Naive B cell (primary cell): ENCODE measurements at regions not wholly inside any gene's neighbourhood (a gene's known extent, or its start where the extent isn't known, plus 50 kb on each side); places are given as distances from the start of the nearest gene placed in this dataset.
A peak's percentile ranks its signal among the peaks of the same experiment; 100 is the strongest.
"Not testable (repeated sequence)": the region's sequence is repeated elsewhere in the genome, so short reads cannot be mapped to it uniquely, and the experiment has no call there.

ENCODE experiments used
- ATAC-seq, 2 donors: fragments of 150-1000 bp; cut with Tn5 transposase; 2 replicates each; pipeline ENCODE4 v1.10.0; 2021; ENCODE audit warnings: low read depth in 2 of 2, mild to moderate bottlenecking in 2 of 2, moderate library complexity in 2 of 2
- DNase-seq: peaks from one replicate; pipeline ENCODE4 v3.0.0; 2022
- H3K27ac Mint-ChIP-seq, 6 donors: one replicate each; pipeline ENCODE4 v1.8.0; 2020 to 2022; ENCODE audit warnings: mild to moderate bottlenecking in 6 of 6, mixed read lengths in 6 of 6, moderate library complexity in 5 of 6, inconsistent platforms in 2 of 6
- H3K27me3 Mint-ChIP-seq, 3 donors: one replicate each; pipeline ENCODE4 v1.8.0; 2021 to 2022; ENCODE audit warnings: mixed read lengths in 3 of 3, mild to moderate bottlenecking in 1 of 3
- H3K36me3 Mint-ChIP-seq, 2 donors: one replicate each; pipeline ENCODE4 v1.8.0; 2020 to 2022; ENCODE audit warnings: mixed read lengths in 2 of 2, inconsistent platforms in 1 of 2, mild to moderate bottlenecking in 1 of 2
- H3K4me1 Mint-ChIP-seq, 3 donors: one replicate each; pipeline ENCODE4 v1.8.0; 2020 to 2022; ENCODE audit warnings: mixed read lengths in 3 of 3, inconsistent platforms in 1 of 3, mild to moderate bottlenecking in 1 of 3, moderate library complexity in 1 of 3
- H3K4me3 Mint-ChIP-seq, 8 donors: one replicate each; pipeline ENCODE4 v1.8.0; 2020 to 2022; ENCODE audit warnings: mild to moderate bottlenecking in 8 of 8, mixed read lengths in 8 of 8, moderate library complexity in 8 of 8, inconsistent platforms in 2 of 8
- H3K9me3 Mint-ChIP-seq, 7 donors: one replicate each; pipeline ENCODE4 v1.8.0; 2020 to 2022; ENCODE audit warnings: mixed read lengths in 7 of 7, mild to moderate bottlenecking in 5 of 7, inconsistent platforms in 2 of 7, moderate library complexity in 1 of 7

- H3K27ac Mint-ChIP-seq = no peak overlapping the region
- H3K4me1 Mint-ChIP-seq = no peaks in the 10 kb centered on the region
- no peaks in the 10 kb centered on the region for H3K36me3 Mint-ChIP-seq
- H3K27me3 Mint-ChIP-seq = peaks cover 13 to 23% (median 18%) of the 10 kb centered on the region in 3 donors
- H3K9me3 Mint-ChIP-seq = no peaks in the 10 kb centered on the region
- no peak for DNase-seq
- H3K4me3 Mint-ChIP-seq = no peak overlapping the region
- ATAC-seq = no peak
Observed at GRCh38 chr20:41704896-41705295, 86.7 kb upstream of the CHD6 start.

- H3K36me3 Mint-ChIP-seq = no peaks in the 10 kb centered on the region
- DNase-seq (no peak), ATAC-seq (no peak)
- H3K4me1 Mint-ChIP-seq = peaks cover under 1 to 3% (median 3%) of the 10 kb centered on the region in 3 donors
- no peak overlapping the region for H3K4me3 Mint-ChIP-seq
- peaks cover 12 to 23% (median 17%) of the 10 kb centered on the region in 3 donors for H3K27me3 Mint-ChIP-seq
- no peaks in the 10 kb centered on the region for H3K9me3 Mint-ChIP-seq
- no peak overlapping the region for H3K27ac Mint-ChIP-seq
Observed at GRCh38 chr20:41702647-41703046, 84.5 kb upstream of the CHD6 start.

- Mint-ChIP-seq H3K4me1 (peaks cover 2 to 5% (median 4%) of the 10 kb centered on the region in 3 donors), H3K9me3 (no peaks in the 10 kb centered on the region), H3K27ac (no peak overlapping the region), H3K36me3 (no peaks in the 10 kb centered on the region), H3K4me3 (no peak overlapping the region), H3K27me3 (peaks cover 13 to 27% (median 13%) of the 10 kb centered on the region in 3 donors)
- ATAC-seq = no peak
- DNase-seq = no peak
Observed at GRCh38 chr20:41701588-41702348, 83.6 kb upstream of the CHD6 start.

GRCh38 chr20:41699673-41700072 lies 81.5 kb upstream of the CHD6 start:
- H3K9me3 Mint-ChIP-seq, H3K36me3 Mint-ChIP-seq, ATAC-seq, H3K4me1 Mint-ChIP-seq, DNase-seq, H3K27ac Mint-ChIP-seq, H3K4me3 Mint-ChIP-seq: not testable (repeated sequence)
- peaks cover 6 to 26% (median 19%) of the 10 kb centered on the region in 3 donors for H3K27me3 Mint-ChIP-seq

GRCh38 chr20:41697861-41698559 lies 79.8 kb upstream of the CHD6 start:
- Mint-ChIP-seq H3K36me3 (no peaks in the 10 kb centered on the region), H3K27ac (peak overlapping the region in 2 of 6 donors; percentile 25 to 86), H3K27me3 (peaks cover 6 to 16% (median 12%) of the 10 kb centered on the region in 3 donors), H3K4me3 (peak overlapping the region in 1 of 8 donors; percentile 75), H3K9me3 (peaks cover 0 to 7% (median 0%) of the 10 kb centered on the region in 7 donors), H3K4me1 (peaks cover 9 to 20% (median 17%) of the 10 kb centered on the region in 3 donors)
- no peak for ATAC-seq
- DNase-seq = peak; percentile 14

GRCh38 chr20:41696428-41696827 lies 78.3 kb upstream of the CHD6 start:
- peaks cover 6 to 12% (median 10%) of the 10 kb centered on the region in 3 donors for H3K27me3 Mint-ChIP-seq
- no peak overlapping the region for H3K27ac Mint-ChIP-seq
- H3K9me3 Mint-ChIP-seq = peaks cover 0 to 7% (median 0%) of the 10 kb centered on the region in 7 donors
- H3K4me3 Mint-ChIP-seq = peak overlapping the region in 1 of 8 donors; percentile 6
- H3K36me3 Mint-ChIP-seq = no peaks in the 10 kb centered on the region
- H3K4me1 Mint-ChIP-seq = peaks cover 18 to 27% (median 23%) of the 10 kb centered on the region in 3 donors
- ATAC-seq (no peak), DNase-seq (no peak)

GRCh38 chr20:41694796-41695195 lies 76.6 kb upstream of the CHD6 start:
- Mint-ChIP-seq H3K36me3 (no peaks in the 10 kb centered on the region), H3K27ac (peak overlapping the region in 1 of 6 donors; percentile 14), H3K9me3 (peaks cover 0 to 7% (median 0%) of the 10 kb centered on the region in 7 donors), H3K4me1 (peaks cover 18 to 27% (median 23%) of the 10 kb centered on the region in 3 donors), H3K4me3 (peak overlapping the region in 5 of 8 donors; percentile 4 to 97 (median 61)), H3K27me3 (peaks cover 6 to 12% (median 8%) of the 10 kb centered on the region in 3 donors)
- ATAC-seq = no peak
- DNase-seq = no peak

GRCh38 chr20:41693136-41693979 lies 75.2 kb upstream of the CHD6 start:
- Mint-ChIP-seq H3K9me3 (peaks cover 0 to 7% (median 0%) of the 10 kb centered on the region in 7 donors), H3K4me1 (peaks cover 18 to 27% (median 23%) of the 10 kb centered on the region in 3 donors)

GRCh38 chr20:41692479-41693135 lies 74.4 kb upstream of the CHD6 start:
- H3K27ac Mint-ChIP-seq = peak overlapping the region; percentile 93 to 98 (median 95)
- ATAC-seq (peak; percentile 59 to 64), DNase-seq (peak; percentile 73)
- peaks cover 3 to 13% (median 8%) of the 10 kb centered on the region in 3 donors for H3K27me3 Mint-ChIP-seq
- H3K4me1 Mint-ChIP-seq = peaks cover 17 to 24% (median 20%) of the 10 kb centered on the region in 3 donors
- H3K4me3 Mint-ChIP-seq = peak overlapping the region; percentile 90 to 98 (median 96)
- peaks cover 0 to 7% (median 0%) of the 10 kb centered on the region in 7 donors for H3K9me3 Mint-ChIP-seq
- no peaks in the 10 kb centered on the region for H3K36me3 Mint-ChIP-seq

More at GRCh38 chr20:41693136-41693979, 75.2 kb upstream of the CHD6 start:
- Mint-ChIP-seq H3K27me3 (peaks cover 7 to 15% (median 8%) of the 10 kb centered on the region in 3 donors), H3K4me3 (peak overlapping the region; percentile 90 to 98 (median 96)), H3K27ac (peak overlapping the region; percentile 93 to 98 (median 95)), H3K36me3 (no peaks in the 10 kb centered on the region)
- DNase-seq (peak; percentile 79), ATAC-seq (peak; percentile 81 to 85)

GRCh38 chr20:41691443-41691842 lies 73.3 kb upstream of the CHD6 start:
- DNase-seq (no peak), ATAC-seq (no peak)
- Mint-ChIP-seq H3K27ac (peak overlapping the region in 1 of 6 donors; percentile 44), H3K4me3 (peak overlapping the region in 4 of 8 donors; percentile 20 to 70 (median 44)), H3K27me3 (peaks cover 7 to 22% (median 12%) of the 10 kb centered on the region in 3 donors), H3K9me3 (peaks cover 0 to 7% (median 0%) of the 10 kb centered on the region in 7 donors), H3K36me3 (peaks cover 0 to 5% of the 10 kb centered on the region in 2 donors), H3K4me1 (peaks cover 16 to 22% (median 19%) of the 10 kb centered on the region in 3 donors)

- DNase-seq (no peak), ATAC-seq (no peak)
- Mint-ChIP-seq H3K4me1 (peaks cover 16 to 22% (median 19%) of the 10 kb centered on the region in 3 donors), H3K27ac (peak overlapping the region in 1 of 6 donors; percentile 28), H3K4me3 (peak overlapping the region in 1 of 8 donors; percentile 70), H3K36me3 (peaks cover 0 to 5% of the 10 kb centered on the region in 2 donors), H3K27me3 (peaks cover 12 to 26% (median 16%) of the 10 kb centered on the region in 3 donors), H3K9me3 (peaks cover 0 to 7% (median 0%) of the 10 kb centered on the region in 7 donors)
Observed at GRCh38 chr20:41690702-41691101, 72.5 kb upstream of the CHD6 start.

- DNase-seq (no peak), ATAC-seq (no peak)
- Mint-ChIP-seq H3K9me3 (peaks cover 0 to 6% (median 0%) of the 10 kb centered on the region in 7 donors), H3K27ac (no peak overlapping the region), H3K27me3 (peaks cover 16 to 27% (median 25%) of the 10 kb centered on the region in 3 donors), H3K36me3 (peaks cover 0 to 5% of the 10 kb centered on the region in 2 donors), H3K4me1 (peaks cover 0 to under 1% (median under 1%) of the 10 kb centered on the region in 3 donors), H3K4me3 (no peak overlapping the region)
Observed at GRCh38 chr20:41686961-41687360, 68.8 kb upstream of the CHD6 start.
